ENCODE measurements at regions not wholly inside any gene's neighbourhood (a gene's known extent, or its start where the extent isn't known, plus 50 kb on each side); places are given as distances from the start of the nearest gene placed in this dataset.

DNA sequence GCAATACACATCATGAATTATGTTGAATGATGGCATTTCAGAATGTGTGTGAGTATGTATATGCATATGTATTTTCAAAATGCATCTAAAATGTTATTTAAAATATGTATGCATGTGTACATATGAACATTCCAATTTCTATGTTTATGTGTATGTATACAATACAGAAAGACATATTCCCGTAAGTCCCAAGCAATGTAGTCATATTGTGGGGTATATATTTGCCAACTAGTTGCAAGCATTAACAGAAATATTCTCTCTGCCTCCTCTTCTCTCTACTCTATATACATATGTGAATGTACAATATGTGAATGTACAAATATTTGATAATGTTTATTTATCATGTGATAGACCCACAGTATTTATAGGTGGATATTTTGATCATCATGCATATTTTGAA lies 345.8 kb upstream of the ZEB2 start:
- no peaks in the 10 kb centered on the region for H3K36me3 ChIP-seq (ENCODE audit: control insufficient read depth, insufficient read depth, low read length)
- no peak for DNase-seq
- H3K4me1 ChIP-seq (ENCODE audit: control insufficient read depth, insufficient read depth, low read length): no peaks in the 10 kb centered on the region
- no peaks in the 10 kb centered on the region for H3K9me3 ChIP-seq (replicated peaks; ENCODE audit: control insufficient read depth, low read depth, low read length)
- no peak overlapping the region for H3K27ac ChIP-seq (ENCODE audit: low read length)
- no CpG with 5 or more reads among the region's 1 CpG for WGBS (ENCODE audit: insufficient coverage)
- no peaks in the 10 kb centered on the region for H3K27me3 ChIP-seq (ENCODE audit: control insufficient read depth, insufficient read depth, low read length)
- H3K4me3 ChIP-seq (ENCODE audit: low read length): no peak overlapping the region

DNA sequence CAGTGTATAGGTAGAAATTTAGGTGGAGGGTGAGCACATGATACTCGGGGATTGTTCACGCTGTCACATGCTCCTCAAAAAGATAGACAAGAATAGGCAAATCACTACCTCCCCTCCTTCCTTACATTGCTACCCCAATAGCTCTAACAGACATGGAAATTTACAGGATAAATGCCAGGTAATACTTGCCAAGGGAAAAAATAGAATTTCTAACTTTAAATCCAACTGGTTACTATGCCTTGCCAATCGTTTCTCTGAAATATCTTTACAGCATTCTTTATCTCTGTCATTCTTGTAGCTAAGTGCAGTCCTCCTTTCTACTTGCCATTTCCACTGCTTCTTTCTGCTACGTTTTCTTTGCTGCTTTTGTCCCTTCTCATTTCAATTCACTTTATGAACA lies 339.8 kb upstream of the ZEB2 start:
- H3K27me3 ChIP-seq (ENCODE audit: control insufficient read depth, insufficient read depth, low read length): no peaks in the 10 kb centered on the region

DNA sequence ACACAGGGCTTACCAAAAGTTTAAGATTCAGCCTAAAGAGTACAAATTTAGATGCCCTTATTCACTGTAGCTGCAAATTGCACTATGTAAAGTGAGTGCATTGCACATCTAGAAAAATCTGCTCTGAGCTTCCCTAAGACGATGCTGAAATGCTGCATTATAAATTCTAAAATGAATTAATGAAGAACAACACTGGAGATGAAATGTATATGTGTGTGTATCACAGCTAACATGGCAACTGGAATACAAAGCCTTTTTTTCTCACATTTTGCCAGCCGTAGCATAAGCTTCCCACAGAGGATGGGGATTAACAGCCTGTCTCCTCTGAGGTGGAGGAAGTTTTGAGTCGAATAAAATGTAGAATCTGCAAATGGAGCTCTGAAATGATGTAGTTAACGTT lies 338.3 kb upstream of the ZEB2 start:
- Histone ChIP-seq H3K27ac (ENCODE audit: low read length) (no peak overlapping the region), H3K27me3 (ENCODE audit: control insufficient read depth, insufficient read depth, low read length) (no peaks in the 10 kb centered on the region), H3K9me3 (replicated peaks; ENCODE audit: control insufficient read depth, low read depth, low read length) (peaks cover 7% of the 10 kb centered on the region), H3K36me3 (ENCODE audit: control insufficient read depth, insufficient read depth, low read length) (no peaks in the 10 kb centered on the region), H3K4me1 (ENCODE audit: control insufficient read depth, insufficient read depth, low read length) (no peaks in the 10 kb centered on the region), H3K4me3 (ENCODE audit: low read length) (no peak overlapping the region)
- peak; percentile 39 for DNase-seq
- WGBS (ENCODE audit: insufficient coverage): 7% methylated on average over 2 of the region's 4 CpGs

More for the DNA sequence above, 339.8 kb upstream of the ZEB2 start:
- Histone ChIP-seq H3K27ac (ENCODE audit: low read length) (no peak overlapping the region), H3K9me3 (replicated peaks; ENCODE audit: control insufficient read depth, low read depth, low read length) (peaks cover 2% of the 10 kb centered on the region), H3K4me1 (ENCODE audit: control insufficient read depth, insufficient read depth, low read length) (no peaks in the 10 kb centered on the region), H3K4me3 (ENCODE audit: low read length) (no peak overlapping the region), H3K36me3 (ENCODE audit: control insufficient read depth, insufficient read depth, low read length) (no peaks in the 10 kb centered on the region)
- DNase-seq: peak; percentile 54
- 27% methylated on average over 2 of the region's 4 CpGs for WGBS (ENCODE audit: insufficient coverage)

DNA sequence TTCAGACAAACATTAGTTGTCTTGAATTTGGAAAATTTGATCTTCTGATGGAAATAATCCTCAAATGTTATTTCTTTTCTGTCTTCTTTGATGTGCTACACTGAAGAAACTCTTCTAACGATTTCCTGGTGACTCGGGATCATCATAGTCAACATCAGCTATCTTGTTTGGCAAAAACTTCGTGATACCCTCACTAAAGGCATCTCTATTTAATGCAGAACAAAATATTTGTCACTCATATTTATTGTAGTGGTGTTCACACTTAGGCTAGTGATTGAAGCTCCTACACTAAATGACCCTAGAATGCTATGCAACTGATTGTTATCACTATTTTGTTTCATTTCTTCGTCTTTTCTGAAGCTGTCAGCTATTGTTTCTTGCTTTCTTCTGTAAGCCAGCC lies 334.7 kb upstream of the ZEB2 start:
- Histone ChIP-seq H3K9me3 (replicated peaks; ENCODE audit: control insufficient read depth, low read depth, low read length) (peaks cover 7% of the 10 kb centered on the region), H3K27me3 (ENCODE audit: control insufficient read depth, insufficient read depth, low read length) (no peaks in the 10 kb centered on the region), H3K27ac (ENCODE audit: low read length) (no peak overlapping the region), H3K36me3 (ENCODE audit: control insufficient read depth, insufficient read depth, low read length) (no peaks in the 10 kb centered on the region), H3K4me3 (ENCODE audit: low read length) (no peak overlapping the region), H3K4me1 (ENCODE audit: control insufficient read depth, insufficient read depth, low read length) (no peaks in the 10 kb centered on the region)
- no peak for DNase-seq
- WGBS (ENCODE audit: insufficient coverage): 100% methylated on average over 1 of the region's 4 CpGs

DNA sequence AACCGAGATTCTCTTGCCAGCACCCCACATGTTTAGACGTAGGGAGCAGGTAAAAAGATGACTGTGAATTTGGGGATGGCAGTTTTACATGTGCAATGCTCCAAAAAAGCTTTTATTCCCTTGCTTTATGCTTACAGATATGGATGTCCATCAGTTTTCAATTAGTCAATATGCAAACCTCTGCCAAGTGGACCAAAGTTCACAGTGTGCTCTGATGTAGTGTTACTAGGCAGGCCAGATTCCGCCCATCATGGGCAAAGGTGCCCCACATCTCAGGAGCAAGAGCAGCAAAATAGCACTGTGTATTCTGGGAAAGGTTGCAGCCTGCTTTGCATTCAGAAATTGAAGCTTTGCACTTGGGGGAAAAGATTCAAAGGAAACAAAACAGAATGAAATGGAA lies 329.7 kb upstream of the ZEB2 start:
- H3K9me3 ChIP-seq (replicated peaks; ENCODE audit: control insufficient read depth, low read depth, low read length): peaks cover 4% of the 10 kb centered on the region
- DNase-seq: peak; percentile 12
- H3K36me3 ChIP-seq (ENCODE audit: control insufficient read depth, insufficient read depth, low read length): no peaks in the 10 kb centered on the region
- no peak overlapping the region for H3K4me3 ChIP-seq (ENCODE audit: low read length)
- no peak overlapping the region for H3K27ac ChIP-seq (ENCODE audit: low read length)
- 89% methylated on average over 1 of the region's 3 CpGs for WGBS (ENCODE audit: insufficient coverage)
- no peaks in the 10 kb centered on the region for H3K27me3 ChIP-seq (ENCODE audit: control insufficient read depth, insufficient read depth, low read length)
- H3K4me1 ChIP-seq (ENCODE audit: control insufficient read depth, insufficient read depth, low read length): no peaks in the 10 kb centered on the region

DNA sequence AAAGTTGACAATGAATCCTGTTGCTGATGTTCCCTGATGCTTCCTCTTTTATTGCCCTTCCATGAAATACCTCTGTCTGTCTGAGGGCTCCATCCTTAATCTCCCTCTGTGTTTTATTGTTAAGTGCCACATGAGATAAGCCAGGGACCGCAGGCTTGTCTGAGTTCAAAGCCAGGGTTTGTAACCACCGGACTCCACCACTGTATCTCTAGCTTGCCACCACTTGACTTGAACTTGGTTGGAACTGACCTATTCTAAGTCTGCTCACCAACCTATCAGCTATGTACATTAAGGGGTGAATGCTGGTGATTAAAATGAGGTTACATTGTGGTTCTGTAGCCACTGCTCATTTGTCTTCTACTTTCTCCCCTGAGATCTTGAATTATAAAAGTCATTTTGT lies 328.5 kb upstream of the ZEB2 start:
- WGBS (ENCODE audit: insufficient coverage): 83% methylated on average over 1 of the region's 2 CpGs

DNA sequence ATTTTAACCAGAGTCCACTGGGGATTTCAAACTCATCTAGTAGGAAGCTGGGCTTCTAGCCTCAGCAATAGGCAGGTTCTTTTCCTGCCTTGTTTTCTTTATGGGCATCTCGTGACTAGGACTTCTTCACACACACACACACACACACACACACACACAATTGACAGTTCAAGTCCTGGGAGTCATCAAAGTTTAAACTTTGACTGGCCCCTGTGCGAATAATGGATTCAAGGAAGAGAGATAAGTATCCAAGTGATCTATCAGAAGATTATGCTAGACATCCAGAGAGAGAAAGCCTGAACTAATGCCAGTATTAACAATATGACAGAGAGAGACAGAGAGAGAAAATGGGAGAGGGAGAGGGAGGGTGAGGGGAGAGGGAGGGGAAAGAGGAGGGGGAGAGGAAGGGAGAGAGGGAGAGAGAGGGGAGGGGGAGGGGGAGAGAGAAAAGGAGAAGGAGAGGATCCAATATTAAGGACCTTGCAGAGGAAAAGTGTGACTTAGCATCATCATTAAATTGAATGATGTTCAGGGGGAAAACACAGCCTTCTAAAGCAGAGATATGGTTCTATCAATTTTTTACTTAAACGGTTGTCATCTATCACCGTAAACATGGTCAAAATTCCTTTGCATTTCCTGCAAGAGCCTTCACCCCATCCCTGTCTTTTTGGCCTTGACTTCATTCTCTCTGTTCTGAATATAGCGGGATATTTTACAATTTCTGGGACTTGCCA lies 327.6 kb upstream of the ZEB2 start:
- no peaks in the 10 kb centered on the region for H3K4me1 ChIP-seq (ENCODE audit: control insufficient read depth, insufficient read depth, low read length)
- no peak for DNase-seq
- H3K9me3 ChIP-seq (replicated peaks; ENCODE audit: control insufficient read depth, low read depth, low read length): no peaks in the 10 kb centered on the region
- no peak overlapping the region for H3K27ac ChIP-seq (ENCODE audit: low read length)
- no peak overlapping the region for H3K4me3 ChIP-seq (ENCODE audit: low read length)
- WGBS (ENCODE audit: insufficient coverage): 84% methylated on average over 2 of the region's 5 CpGs
- no peaks in the 10 kb centered on the region for H3K27me3 ChIP-seq (ENCODE audit: control insufficient read depth, insufficient read depth, low read length)
- no peaks in the 10 kb centered on the region for H3K36me3 ChIP-seq (ENCODE audit: control insufficient read depth, insufficient read depth, low read length)

More for the DNA sequence above, 328.5 kb upstream of the ZEB2 start:
- Histone ChIP-seq H3K27ac (ENCODE audit: low read length) (no peak overlapping the region), H3K4me3 (ENCODE audit: low read length) (no peak overlapping the region), H3K27me3 (ENCODE audit: control insufficient read depth, insufficient read depth, low read length) (no peaks in the 10 kb centered on the region), H3K4me1 (ENCODE audit: control insufficient read depth, insufficient read depth, low read length) (no peaks in the 10 kb centered on the region), H3K9me3 (replicated peaks; ENCODE audit: control insufficient read depth, low read depth, low read length) (no peaks in the 10 kb centered on the region), H3K36me3 (ENCODE audit: control insufficient read depth, insufficient read depth, low read length) (no peaks in the 10 kb centered on the region)
- no peak for DNase-seq

DNA sequence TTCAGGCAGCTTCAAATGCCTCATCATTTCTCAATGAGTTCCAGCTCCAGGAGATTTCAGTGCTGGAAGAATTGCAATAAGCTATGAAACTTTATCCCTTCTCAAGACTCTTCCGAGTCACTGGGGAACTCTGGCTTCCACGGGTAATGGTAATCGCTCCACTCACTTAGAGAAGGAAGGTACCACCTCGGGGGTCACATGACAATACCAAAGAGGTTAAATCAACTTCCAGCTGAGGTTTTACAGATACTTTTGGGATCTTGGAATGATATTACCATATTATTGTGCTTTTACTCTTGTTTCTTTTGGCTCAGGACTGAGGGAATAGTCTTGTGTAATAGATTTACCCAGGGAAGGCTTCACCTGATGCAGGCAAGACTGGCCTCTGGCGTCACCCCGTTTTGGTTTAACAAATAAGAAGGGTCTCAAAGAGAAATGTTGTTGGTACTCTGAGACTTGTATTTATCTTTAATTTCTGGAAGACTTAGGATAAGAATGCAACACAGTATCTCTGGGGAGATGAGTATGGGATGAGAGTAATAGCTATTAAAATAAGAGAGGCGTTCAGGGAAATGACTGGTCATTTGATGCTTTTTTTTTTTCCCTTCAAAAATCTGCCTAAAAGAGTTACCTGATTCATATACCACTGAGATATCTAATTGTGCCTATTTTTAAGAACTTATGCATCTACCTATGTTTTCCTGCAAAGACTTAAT lies 316.9 kb upstream of the ZEB2 start:
- Histone ChIP-seq H3K27me3 (ENCODE audit: control insufficient read depth, insufficient read depth, low read length) (no peaks in the 10 kb centered on the region), H3K36me3 (ENCODE audit: control insufficient read depth, insufficient read depth, low read length) (no peaks in the 10 kb centered on the region), H3K27ac (ENCODE audit: low read length) (peak overlapping the region; percentile 37), H3K9me3 (replicated peaks; ENCODE audit: control insufficient read depth, low read depth, low read length) (no peaks in the 10 kb centered on the region), H3K4me3 (ENCODE audit: low read length) (no peak overlapping the region), H3K4me1 (ENCODE audit: control insufficient read depth, insufficient read depth, low read length) (peaks cover 15% of the 10 kb centered on the region)
- 15% methylated on average over 2 of the region's 7 CpGs for WGBS (ENCODE audit: insufficient coverage)
- peak; percentile 52 for DNase-seq

DNA sequence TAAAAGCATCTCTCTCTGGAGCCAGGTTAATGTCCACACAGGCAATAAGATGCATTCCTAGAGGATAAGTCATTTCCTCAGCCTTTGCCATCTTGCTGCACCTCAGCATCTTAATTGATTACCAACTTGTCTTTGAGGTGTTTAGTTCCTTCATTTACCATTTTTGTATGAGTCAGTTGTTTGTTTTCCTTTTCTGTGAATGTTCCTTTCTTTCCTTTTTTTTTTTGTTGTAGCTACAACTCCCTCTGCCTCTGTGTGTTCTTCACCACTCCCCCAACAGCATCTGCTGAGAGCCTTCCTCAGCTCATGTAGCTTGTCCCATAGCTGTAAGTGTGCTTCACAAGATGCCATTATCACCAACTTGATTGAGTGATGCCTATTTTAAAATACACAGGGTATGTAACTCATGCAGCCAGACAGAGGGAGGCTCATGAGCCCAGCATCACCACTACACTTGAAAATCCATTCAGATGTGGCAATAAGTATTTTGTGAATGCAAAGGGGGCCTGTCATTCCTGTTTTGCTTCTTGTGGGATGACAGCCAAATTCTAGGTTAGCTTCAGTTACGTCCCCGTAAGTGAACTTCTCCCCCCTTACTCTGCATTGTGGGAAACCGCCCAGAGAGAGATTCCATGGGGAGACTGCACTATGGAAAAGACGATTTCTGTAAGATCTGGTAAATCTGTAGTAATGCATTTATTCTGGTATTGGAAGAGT lies 315.9 kb upstream of the ZEB2 start:
- peak overlapping the region; percentile 36 for H3K27ac ChIP-seq (ENCODE audit: low read length)
- H3K27me3 ChIP-seq (ENCODE audit: control insufficient read depth, insufficient read depth, low read length): no peaks in the 10 kb centered on the region
- H3K9me3 ChIP-seq (replicated peaks; ENCODE audit: control insufficient read depth, low read depth, low read length): no peaks in the 10 kb centered on the region
- H3K4me3 ChIP-seq (ENCODE audit: low read length): no peak overlapping the region
- no CpG with 5 or more reads among the region's 4 CpGs for WGBS (ENCODE audit: insufficient coverage)
- H3K36me3 ChIP-seq (ENCODE audit: control insufficient read depth, insufficient read depth, low read length): no peaks in the 10 kb centered on the region
- DNase-seq: peak; percentile 54
- peaks cover 15% of the 10 kb centered on the region for H3K4me1 ChIP-seq (ENCODE audit: control insufficient read depth, insufficient read depth, low read length)

DNA sequence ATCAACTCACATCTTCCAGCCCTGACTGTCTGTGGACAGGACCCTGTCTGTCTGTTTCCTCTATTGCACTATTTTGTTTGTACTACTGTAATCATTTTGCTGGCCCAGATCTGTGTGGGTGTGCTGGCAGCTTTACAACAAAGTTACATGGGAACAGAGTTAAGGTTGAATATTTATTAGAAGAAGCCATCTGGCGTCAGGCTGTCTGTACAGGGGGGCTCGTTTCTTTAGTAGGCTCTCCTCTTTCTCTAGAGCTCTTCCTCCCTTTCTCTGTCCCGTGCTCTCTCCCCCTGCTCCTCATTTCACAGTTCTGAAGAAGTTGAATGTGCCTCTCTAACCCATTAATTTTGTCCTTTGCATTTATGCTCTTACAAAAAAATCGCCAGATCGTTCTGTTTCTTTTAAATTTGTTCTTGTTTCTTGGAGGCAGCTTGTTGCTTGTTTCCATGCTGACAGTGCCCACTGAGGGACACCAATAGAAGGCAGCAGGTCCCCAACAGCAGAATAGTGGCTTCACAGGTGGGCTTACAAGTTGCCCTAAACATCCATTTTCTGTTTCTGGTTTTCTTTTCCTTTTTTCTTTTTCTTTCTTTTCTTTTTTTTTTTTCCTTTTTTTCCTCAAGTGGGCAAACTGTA lies 315.2 kb upstream of the ZEB2 start:
- Histone ChIP-seq H3K27ac (ENCODE audit: low read length) (peak overlapping the region; percentile 36), H3K27me3 (ENCODE audit: control insufficient read depth, insufficient read depth, low read length) (no peaks in the 10 kb centered on the region), H3K9me3 (replicated peaks; ENCODE audit: control insufficient read depth, low read depth, low read length) (no peaks in the 10 kb centered on the region), H3K4me3 (ENCODE audit: low read length) (no peak overlapping the region), H3K36me3 (ENCODE audit: control insufficient read depth, insufficient read depth, low read length) (no peaks in the 10 kb centered on the region), H3K4me1 (ENCODE audit: control insufficient read depth, insufficient read depth, low read length) (peaks cover 15% of the 10 kb centered on the region)
- WGBS (ENCODE audit: insufficient coverage): 14% methylated on average over 2 of the region's 5 CpGs
- DNase-seq: peak; percentile 88

Measured in muscle of leg (tissue), 3 donors.